ENCODE measurements at regions not wholly inside any gene's neighbourhood (a gene's known extent, or its start where the extent isn't known, plus 50 kb on each side); places are given as distances from the start of the nearest gene placed in this dataset.

GRCh38 chr2:41695198-41696113, 352.4 kb upstream of the PKDCC start:
- intact Hi-C loops (cut with micrococcal nuclease), result loop anchor here in 1 of 2 donors (10.0 kb wide), 1 partner anchor 1781 kb away; no protein-coding TSS in a partner anchor
- Mint-ChIP-seq H3K27me3 (ENCODE audit: low read depth in 3 of 3) (peaks cover 3 to 5% (median 4%) of the 10 kb centered on the region in 3 donors), H3K4me3 (no peak overlapping the region), H3K9me3 (peaks cover 0 to 3% (median 0%) of the 10 kb centered on the region in 7 donors), H3K4me1 (peaks cover 10% of the 10 kb centered on the region), H3K36me3 (no peaks in the 10 kb centered on the region), H3K27ac (peak overlapping the region in 1 of 7 donors; percentile 30)
- Histone ChIP-seq H3K79me2 (ENCODE audit: insufficient read depth, low read length) (no peaks in the 10 kb centered on the region), H3K4me3 (replicated peaks in 1 of 3; ENCODE audit: low read depth in 2 of 3, low read length in 3 of 3) (no peak overlapping the region), H3K4me1 (ENCODE audit: control insufficient read depth in 1 of 2, insufficient read depth in 2 of 2, low read length in 2 of 2) (peaks cover 3 to 6% of the 10 kb centered on the region in 2 donors), H4K20me1 (ENCODE audit: insufficient read depth, low read length) (no peaks in the 10 kb centered on the region), H3K27me3 (ENCODE audit: control insufficient read depth in 2 of 2, insufficient read depth in 2 of 2, low read length in 2 of 2) (no peaks in the 10 kb centered on the region), H2AFZ (ENCODE audit: insufficient read depth, low read depth, low read length, poor library complexity, severe bottlenecking) (no peak overlapping the region), H3K9ac (ENCODE audit: insufficient read depth, low read length, poor library complexity, severe bottlenecking) (no peak overlapping the region), H3K9me3 (replicated peaks in 1 of 2; ENCODE audit: control insufficient read depth in 1 of 2, insufficient read depth in 1 of 2, low read length in 2 of 2) (no peaks in the 10 kb centered on the region), H3K4me2 (replicated peaks; ENCODE audit: extremely low read depth, low read length, poor library complexity, severe bottlenecking) (no peak overlapping the region), H3K27ac (ENCODE audit: low read depth in 1 of 2, low read length in 2 of 2) (no peak overlapping the region), H3K36me3 (replicated peaks in 1 of 2; ENCODE audit: control insufficient read depth in 1 of 2, insufficient read depth in 2 of 2, low read length in 2 of 2) (no peaks in the 10 kb centered on the region)
- no peak for TF ChIP-seq CTCF (IDR thresholded peaks at IDR 0.05)
- DNase-seq, result no peak
- WGBS (ENCODE audit: insufficient coverage), result 92% methylated on average over 6 of the region's 8 CpGs

DNA sequence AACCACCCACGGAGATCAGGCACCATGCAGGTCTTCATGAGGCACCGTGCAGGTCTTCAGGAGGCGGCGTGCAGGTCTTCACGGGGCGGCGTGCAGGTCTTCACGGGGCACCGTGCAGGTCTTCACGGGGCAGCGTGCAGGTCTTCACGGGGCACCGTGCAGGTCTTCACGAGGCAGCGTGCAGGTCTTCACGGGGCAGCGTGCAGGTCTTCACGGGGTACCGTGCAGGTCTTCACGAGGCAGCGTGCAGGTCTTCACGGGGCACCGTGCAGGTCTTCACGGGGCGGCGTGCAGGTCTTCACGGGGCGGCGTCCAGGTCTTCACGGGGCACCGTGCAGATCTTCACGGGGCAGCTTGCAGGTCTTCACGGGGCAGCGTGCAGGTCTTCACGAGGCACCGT, 350.4 kb upstream of the PKDCC start:
- H3K4me3 Mint-ChIP-seq, result no peak overlapping the region

More for the DNA sequence above, 350.4 kb upstream of the PKDCC start:
- Histone ChIP-seq H3K36me3 (replicated peaks in 1 of 2; ENCODE audit: control insufficient read depth in 1 of 2, insufficient read depth in 2 of 2, low read length in 2 of 2) (no peaks in the 10 kb centered on the region), H2AFZ (ENCODE audit: insufficient read depth, low read depth, low read length, poor library complexity, severe bottlenecking) (no peak overlapping the region), H4K20me1 (ENCODE audit: insufficient read depth, low read length) (no peaks in the 10 kb centered on the region), H3K4me3 (replicated peaks in 1 of 3; ENCODE audit: low read depth in 2 of 3, low read length in 3 of 3) (no peak overlapping the region), H3K79me2 (ENCODE audit: insufficient read depth, low read length) (no peaks in the 10 kb centered on the region), H3K4me2 (replicated peaks; ENCODE audit: extremely low read depth, low read length, poor library complexity, severe bottlenecking) (no peak overlapping the region), H3K9ac (ENCODE audit: insufficient read depth, low read length, poor library complexity, severe bottlenecking) (no peak overlapping the region), H3K27me3 (ENCODE audit: control insufficient read depth in 2 of 2, insufficient read depth in 2 of 2, low read length in 2 of 2) (no peaks in the 10 kb centered on the region), H3K4me1 (ENCODE audit: control insufficient read depth in 1 of 2, insufficient read depth in 2 of 2, low read length in 2 of 2) (peaks cover 3 to 7% of the 10 kb centered on the region in 2 donors), H3K9me3 (replicated peaks in 1 of 2; ENCODE audit: control insufficient read depth in 1 of 2, insufficient read depth in 1 of 2, low read length in 2 of 2) (no peaks in the 10 kb centered on the region), H3K27ac (ENCODE audit: low read depth in 1 of 2, low read length in 2 of 2) (no peak overlapping the region)
- TF ChIP-seq CTCF (IDR thresholded peaks at IDR 0.05), result no peak
- Mint-ChIP-seq H3K9me3 (peaks cover 0 to 1% (median 0%) of the 10 kb centered on the region in 7 donors), H3K4me1 (peaks cover 12% of the 10 kb centered on the region), H3K36me3 (no peaks in the 10 kb centered on the region), H3K27me3 (ENCODE audit: low read depth in 3 of 3) (peaks cover 3 to 5% (median 4%) of the 10 kb centered on the region in 3 donors), H3K27ac (no peak overlapping the region)
- no peak for DNase-seq
- intact Hi-C loops (cut with micrococcal nuclease), result loop anchor here in 1 of 2 donors (10.0 kb wide), 1 partner anchor 1783 kb away; no protein-coding TSS in a partner anchor
- 93% methylated on average over 35 of the region's 36 CpGs for WGBS (ENCODE audit: insufficient coverage)
